ENCODE measurements at regions not wholly inside any gene's neighbourhood (a gene's known extent, or its start where the extent isn't known, plus 50 kb on each side); places are given as distances from the start of the nearest gene placed in this dataset.
"Not testable (repeated sequence)": the region's sequence is repeated elsewhere in the genome, so short reads cannot be mapped to it uniquely, and the experiment has no call there.

GRCh38 chr13:47873987-47874386, 127.1 kb downstream of the SUCLA2 start:
- not testable (repeated sequence) for TF ChIP-seq CTCF, POLR2A, POLR2AphosphoS5 (IDR thresholded peaks at IDR 0.05)
